ENCODE measurements at regions not wholly inside any gene's neighbourhood (a gene's known extent, or its start where the extent isn't known, plus 50 kb on each side); places are given as distances from the start of the nearest gene placed in this dataset.
"Not testable (repeated sequence)": the region's sequence is repeated elsewhere in the genome, so short reads cannot be mapped to it uniquely, and the experiment has no call there.

DNA sequence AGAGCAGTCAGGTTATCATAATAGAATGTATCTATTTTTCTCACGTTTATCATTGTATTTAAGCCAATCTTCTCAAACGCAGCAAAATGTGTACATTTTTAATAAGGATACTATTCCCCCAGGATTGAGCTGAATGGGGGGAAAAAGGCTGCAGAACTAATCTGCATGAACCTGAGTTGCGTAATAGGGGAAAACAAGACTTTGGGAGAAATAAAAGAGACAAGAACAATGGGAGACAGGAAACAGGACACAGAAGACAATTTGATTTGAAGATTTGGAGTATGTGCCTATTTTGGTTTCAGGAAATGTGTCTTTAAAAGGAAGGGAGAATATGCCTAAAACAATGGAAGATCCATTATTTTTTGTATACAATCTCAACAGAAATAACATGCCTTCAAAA is 844.5 kb downstream of the DIAPH3 start:
- Histone ChIP-seq H3K79me2 (ENCODE audit: insufficient read depth, low read length) (no peaks in the 10 kb centered on the region), H3K9me3 (ENCODE audit: insufficient read depth, low read depth, low read length) (no peaks in the 10 kb centered on the region), H3K4me2 (ENCODE audit: low read length) (no peak overlapping the region), H3K4me1 (ENCODE audit: insufficient read depth, low read length) (no peaks in the 10 kb centered on the region), H3K27ac (ENCODE audit: low read depth, low read length) (no peak overlapping the region), H4K20me1 (ENCODE audit: insufficient read depth, low read length) (no peaks in the 10 kb centered on the region), H3K36me3 (ENCODE audit: insufficient read depth, low read length) (no peaks in the 10 kb centered on the region), H3K27me3 (ENCODE audit: insufficient read depth, low read length) (no peaks in the 10 kb centered on the region), H3K9ac (ENCODE audit: low read length) (no peak overlapping the region), H3K4me3 (ENCODE audit: insufficient read depth, low read depth, low read length) (no peak overlapping the region), H2AFZ (ENCODE audit: low read depth, low read length) (no peak overlapping the region)
- Mint-ChIP-seq H3K36me3 (ENCODE audit: low read depth, unreplicated experiment) (no peaks in the 10 kb centered on the region), H3K4me1 (ENCODE audit: low read depth, unreplicated experiment) (no peaks in the 10 kb centered on the region), H3K9me3 (ENCODE audit: unreplicated experiment) (no peaks in the 10 kb centered on the region), H3K27me3 (ENCODE audit: low read depth, unreplicated experiment) (peaks cover 1% of the 10 kb centered on the region), H3K4me3 (ENCODE audit: unreplicated experiment) (no peak overlapping the region), H3K27ac (ENCODE audit: unreplicated experiment) (no peak overlapping the region)
- FAIRE-seq (no peak), DNase-seq (ENCODE audit: low read depth) (no peak)
- TF ChIP-seq EZH2 (IDR thresholded peaks at IDR 0.05; ENCODE audit: insufficient read depth, low read length) = no peak
- TF ChIP-seq, protein P1, sequence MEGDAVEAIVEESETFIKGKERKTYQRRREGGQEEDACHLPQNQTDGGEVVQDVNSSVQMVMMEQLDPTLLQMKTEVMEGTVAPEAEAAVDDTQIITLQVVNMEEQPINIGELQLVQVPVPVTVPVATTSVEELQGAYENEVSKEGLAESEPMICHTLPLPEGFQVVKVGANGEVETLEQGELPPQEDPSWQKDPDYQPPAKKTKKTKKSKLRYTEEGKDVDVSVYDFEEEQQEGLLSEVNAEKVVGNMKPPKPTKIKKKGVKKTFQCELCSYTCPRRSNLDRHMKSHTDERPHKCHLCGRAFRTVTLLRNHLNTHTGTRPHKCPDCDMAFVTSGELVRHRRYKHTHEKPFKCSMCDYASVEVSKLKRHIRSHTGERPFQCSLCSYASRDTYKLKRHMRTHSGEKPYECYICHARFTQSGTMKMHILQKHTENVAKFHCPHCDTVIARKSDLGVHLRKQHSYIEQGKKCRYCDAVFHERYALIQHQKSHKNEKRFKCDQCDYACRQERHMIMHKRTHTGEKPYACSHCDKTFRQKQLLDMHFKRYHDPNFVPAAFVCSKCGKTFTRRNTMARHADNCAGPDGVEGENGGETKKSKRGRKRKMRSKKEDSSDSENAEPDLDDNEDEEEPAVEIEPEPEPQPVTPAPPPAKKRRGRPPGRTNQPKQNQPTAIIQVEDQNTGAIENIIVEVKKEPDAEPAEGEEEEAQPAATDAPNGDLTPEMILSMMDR (IDR thresholded peaks at IDR 0.05; ENCODE audit: insufficient read depth, low read depth, low read length) = no peak

DNA sequence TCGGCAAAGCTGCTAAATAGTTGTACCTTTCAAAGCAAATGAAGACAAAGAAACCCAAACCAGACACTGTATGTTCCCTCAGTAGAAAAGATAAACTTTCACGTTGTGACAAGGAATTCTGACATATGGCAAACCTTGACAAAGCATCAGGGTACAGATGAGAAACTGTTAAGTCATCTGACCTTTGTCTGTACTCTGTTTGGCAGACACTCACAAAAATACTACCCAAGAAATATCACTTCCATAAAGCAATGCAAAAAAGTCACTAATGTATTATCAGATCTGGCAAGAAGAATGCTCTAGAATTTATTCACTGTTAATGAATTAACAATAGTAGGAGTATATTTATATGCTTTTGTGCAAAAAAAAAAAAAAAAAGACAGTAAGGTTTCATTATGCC is 843.7 kb downstream of the DIAPH3 start:
- no peak overlapping the region for H2AFZ ChIP-seq (ENCODE audit: low read depth, low read length)
- no peak overlapping the region for H3K4me3 ChIP-seq (ENCODE audit: insufficient read depth, low read depth, low read length)
- no peak for TF ChIP-seq EZH2 (IDR thresholded peaks at IDR 0.05; ENCODE audit: insufficient read depth, low read length)
- H3K36me3 Mint-ChIP-seq (ENCODE audit: low read depth, unreplicated experiment) = no peaks in the 10 kb centered on the region
- FAIRE-seq = no peak
- H3K4me1 Mint-ChIP-seq (ENCODE audit: low read depth, unreplicated experiment) = no peaks in the 10 kb centered on the region
- no peak overlapping the region for H3K9ac ChIP-seq (ENCODE audit: low read length)
- H3K27me3 Mint-ChIP-seq (ENCODE audit: low read depth, unreplicated experiment) = peaks cover 1% of the 10 kb centered on the region
- H3K4me1 ChIP-seq (ENCODE audit: insufficient read depth, low read length) = no peaks in the 10 kb centered on the region
- H3K79me2 ChIP-seq (ENCODE audit: insufficient read depth, low read length) = no peaks in the 10 kb centered on the region
- no peak overlapping the region for H3K27ac ChIP-seq (ENCODE audit: low read depth, low read length)
- H3K4me3 Mint-ChIP-seq (ENCODE audit: unreplicated experiment) = no peak overlapping the region
- H3K36me3 ChIP-seq (ENCODE audit: insufficient read depth, low read length) = no peaks in the 10 kb centered on the region
- H3K9me3 ChIP-seq (ENCODE audit: insufficient read depth, low read depth, low read length) = no peaks in the 10 kb centered on the region
- DNase-seq (ENCODE audit: low read depth) = no peak
- no peaks in the 10 kb centered on the region for H4K20me1 ChIP-seq (ENCODE audit: insufficient read depth, low read length)
- H3K27me3 ChIP-seq (ENCODE audit: insufficient read depth, low read length) = no peaks in the 10 kb centered on the region
- no peaks in the 10 kb centered on the region for H3K9me3 Mint-ChIP-seq (ENCODE audit: unreplicated experiment)
- no peak overlapping the region for H3K4me2 ChIP-seq (ENCODE audit: low read length)
- H3K27ac Mint-ChIP-seq (ENCODE audit: unreplicated experiment) = no peak overlapping the region

DNA sequence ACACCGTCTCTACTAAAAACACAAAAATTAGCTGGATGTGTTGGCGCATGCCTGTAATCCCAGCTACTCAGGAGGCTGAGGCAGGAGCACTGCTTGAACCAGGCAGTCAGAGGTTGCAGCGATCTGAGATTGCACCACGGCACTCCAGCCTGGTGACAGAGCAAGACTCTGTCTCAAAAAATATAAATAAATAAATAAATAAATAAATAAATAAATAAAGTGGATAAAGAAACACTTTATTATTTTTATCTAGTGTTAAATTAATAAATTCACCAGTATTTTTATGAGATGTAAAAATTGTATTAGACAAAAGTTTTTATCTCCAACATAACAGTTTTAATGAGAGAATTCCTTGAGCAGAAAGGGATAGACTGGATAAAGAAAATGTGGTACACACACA is 839.3 kb downstream of the DIAPH3 start:
- H3K27ac Mint-ChIP-seq (ENCODE audit: unreplicated experiment); H3K4me2 ChIP-seq (ENCODE audit: low read length); H4K20me1 ChIP-seq (ENCODE audit: insufficient read depth, low read length); H3K36me3 ChIP-seq (ENCODE audit: insufficient read depth, low read length); H3K27ac ChIP-seq (ENCODE audit: low read depth, low read length); H3K27me3 Mint-ChIP-seq (ENCODE audit: low read depth, unreplicated experiment); H3K79me2 ChIP-seq (ENCODE audit: insufficient read depth, low read length); H3K36me3 Mint-ChIP-seq (ENCODE audit: low read depth, unreplicated experiment); H3K4me3 ChIP-seq (ENCODE audit: insufficient read depth, low read depth, low read length); DNase-seq (ENCODE audit: low read depth); FAIRE-seq; H3K4me1 ChIP-seq (ENCODE audit: insufficient read depth, low read length); H3K9ac ChIP-seq (ENCODE audit: low read length); H3K9me3 Mint-ChIP-seq (ENCODE audit: unreplicated experiment); H3K4me1 Mint-ChIP-seq (ENCODE audit: low read depth, unreplicated experiment); H3K9me3 ChIP-seq (ENCODE audit: insufficient read depth, low read depth, low read length); H2AFZ ChIP-seq (ENCODE audit: low read depth, low read length); H3K27me3 ChIP-seq (ENCODE audit: insufficient read depth, low read length); H3K4me3 Mint-ChIP-seq (ENCODE audit: unreplicated experiment): not testable (repeated sequence)

DNA sequence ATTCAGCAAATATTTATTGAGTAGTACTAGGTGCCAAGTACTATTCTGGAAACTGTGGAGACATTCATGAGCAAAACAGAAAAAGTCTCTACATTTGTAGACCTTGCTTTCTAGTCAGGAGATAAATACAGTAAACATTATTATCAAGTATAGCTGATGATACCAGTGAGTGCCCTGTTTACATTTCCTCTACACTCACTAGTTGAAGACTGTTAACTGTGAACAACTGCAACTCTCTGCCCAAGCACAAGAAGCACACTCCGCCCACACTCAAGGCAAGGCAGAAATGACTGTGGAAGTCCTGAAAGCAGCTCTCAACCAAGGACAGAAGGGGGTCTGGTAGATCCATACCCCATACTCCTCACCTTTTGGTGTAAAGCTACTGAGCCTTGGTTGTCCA is 837.0 kb downstream of the DIAPH3 start:
- Mint-ChIP-seq H3K27ac (ENCODE audit: unreplicated experiment) (no peak overlapping the region), H3K27me3 (ENCODE audit: low read depth, unreplicated experiment) (no peaks in the 10 kb centered on the region), H3K36me3 (ENCODE audit: low read depth, unreplicated experiment) (no peaks in the 10 kb centered on the region), H3K4me1 (ENCODE audit: low read depth, unreplicated experiment) (no peaks in the 10 kb centered on the region), H3K4me3 (ENCODE audit: unreplicated experiment) (no peak overlapping the region), H3K9me3 (ENCODE audit: unreplicated experiment) (no peaks in the 10 kb centered on the region)
- TF ChIP-seq EZH2 (IDR thresholded peaks at IDR 0.05; ENCODE audit: insufficient read depth, low read length) = no peak
- TF ChIP-seq, protein P1 (IDR thresholded peaks at IDR 0.05; ENCODE audit: insufficient read depth, low read depth, low read length) = no peak
- Histone ChIP-seq H3K27ac (ENCODE audit: low read depth, low read length) (no peak overlapping the region), H3K4me1 (ENCODE audit: insufficient read depth, low read length) (no peaks in the 10 kb centered on the region), H2AFZ (ENCODE audit: low read depth, low read length) (no peak overlapping the region), H3K4me3 (ENCODE audit: insufficient read depth, low read depth, low read length) (no peak overlapping the region), H3K9ac (ENCODE audit: low read length) (no peak overlapping the region), H3K36me3 (ENCODE audit: insufficient read depth, low read length) (no peaks in the 10 kb centered on the region), H3K79me2 (ENCODE audit: insufficient read depth, low read length) (no peaks in the 10 kb centered on the region), H3K9me3 (ENCODE audit: insufficient read depth, low read depth, low read length) (no peaks in the 10 kb centered on the region), H3K4me2 (ENCODE audit: low read length) (no peak overlapping the region), H3K27me3 (ENCODE audit: insufficient read depth, low read length) (no peaks in the 10 kb centered on the region), H4K20me1 (ENCODE audit: insufficient read depth, low read length) (no peaks in the 10 kb centered on the region)
- FAIRE-seq = no peak
- no peak for DNase-seq (ENCODE audit: low read depth)
